T-helper 1 cell treated with Interleukin-12 subunit alpha and Interleukin-12 subunit beta and Interleukin-4 antibody, amounts not matched to agents 30 μg/mL and 1 μg/mL, for 36 hours (primary cell): ENCODE measurements at regions not wholly inside any gene's neighbourhood (a gene's known extent, or its start where the extent isn't known, plus 50 kb on each side); places are given as distances from the start of the nearest gene placed in this dataset.

Experiments used
- H3K27ac Mint-ChIP-seq: one replicate; pipeline ENCODE4 v1.8.0; 2021; ENCODE audit warnings: mild to moderate bottlenecking, mixed read lengths
- H3K27me3 Mint-ChIP-seq: one replicate; pipeline ENCODE4 v1.8.0; 2021; ENCODE audit warnings: low read depth, mixed read lengths
- H3K36me3 Mint-ChIP-seq: one replicate; pipeline ENCODE4 v1.8.0; 2021; ENCODE audit warnings: low read depth, mixed read lengths
- H3K4me1 Mint-ChIP-seq: one replicate; pipeline ENCODE4 v1.8.0; 2021; ENCODE audit warnings: low read depth, mixed read lengths
- H3K4me3 Mint-ChIP-seq: one replicate; pipeline ENCODE4 v1.8.0; 2021; ENCODE audit warnings: mild to moderate bottlenecking, moderate library complexity, mixed read lengths
- H3K9me3 Mint-ChIP-seq: one replicate; pipeline ENCODE4 v1.8.0; 2021; ENCODE audit warnings: mixed read lengths

GRCh38 chr1:173411835-173412742 is 65.0 kb upstream of the PRDX6 start:
- Mint-ChIP-seq H3K4me1 (peaks cover 15% of the 10 kb centered on the region), H3K27ac (no peak overlapping the region), H3K4me3 (no peak overlapping the region)

GRCh38 chr1:173413271-173413707 is 63.8 kb upstream of the PRDX6 start:
- H3K27me3 Mint-ChIP-seq, result no peaks in the 10 kb centered on the region
- no peaks in the 10 kb centered on the region for H3K9me3 Mint-ChIP-seq
- no peak overlapping the region for H3K4me3 Mint-ChIP-seq
- peaks cover 9% of the 10 kb centered on the region for H3K36me3 Mint-ChIP-seq
- H3K4me1 Mint-ChIP-seq, result peaks cover 13% of the 10 kb centered on the region
- H3K27ac Mint-ChIP-seq, result no peak overlapping the region

More at GRCh38 chr1:173411835-173412742, 65.0 kb upstream of the PRDX6 start:
- Mint-ChIP-seq H3K27me3 (no peaks in the 10 kb centered on the region), H3K36me3 (peaks cover 9% of the 10 kb centered on the region), H3K9me3 (no peaks in the 10 kb centered on the region)

- Mint-ChIP-seq H3K27me3 (no peaks in the 10 kb centered on the region), H3K9me3 (no peaks in the 10 kb centered on the region), H3K27ac (no peak overlapping the region), H3K36me3 (peaks cover 9% of the 10 kb centered on the region), H3K4me1 (peaks cover 13% of the 10 kb centered on the region), H3K4me3 (no peak overlapping the region)
Observed at GRCh38 chr1:173414136-173414535, 63.0 kb upstream of the PRDX6 start.

- Mint-ChIP-seq H3K27me3 (no peaks in the 10 kb centered on the region), H3K4me1 (peaks cover 11% of the 10 kb centered on the region), H3K4me3 (no peak overlapping the region), H3K36me3 (peaks cover 9% of the 10 kb centered on the region), H3K27ac (no peak overlapping the region), H3K9me3 (no peaks in the 10 kb centered on the region)
Observed at GRCh38 chr1:173414539-173415226, 62.5 kb upstream of the PRDX6 start.

- Mint-ChIP-seq H3K4me1 (peaks cover 13% of the 10 kb centered on the region), H3K27ac (no peak overlapping the region), H3K27me3 (no peaks in the 10 kb centered on the region), H3K9me3 (no peaks in the 10 kb centered on the region), H3K36me3 (peaks cover 9% of the 10 kb centered on the region), H3K4me3 (no peak overlapping the region)
Observed at GRCh38 chr1:173415490-173415889, 61.6 kb upstream of the PRDX6 start.

GRCh38 chr1:173415905-173416450 is 61.2 kb upstream of the PRDX6 start:
- Mint-ChIP-seq H3K27me3 (no peaks in the 10 kb centered on the region), H3K36me3 (peaks cover 8% of the 10 kb centered on the region), H3K4me3 (no peak overlapping the region), H3K4me1 (peaks cover 8% of the 10 kb centered on the region), H3K9me3 (no peaks in the 10 kb centered on the region), H3K27ac (no peak overlapping the region)

- peaks cover 8% of the 10 kb centered on the region for H3K4me1 Mint-ChIP-seq
- no peak overlapping the region for H3K27ac Mint-ChIP-seq
- no peaks in the 10 kb centered on the region for H3K9me3 Mint-ChIP-seq
- H3K27me3 Mint-ChIP-seq, result no peaks in the 10 kb centered on the region
- peaks cover 8% of the 10 kb centered on the region for H3K36me3 Mint-ChIP-seq
- H3K4me3 Mint-ChIP-seq, result no peak overlapping the region
Observed at GRCh38 chr1:173417563-173417962, 59.6 kb upstream of the PRDX6 start.

GRCh38 chr1:173418107-173418985 is 58.8 kb upstream of the PRDX6 start:
- Mint-ChIP-seq H3K9me3 (no peaks in the 10 kb centered on the region), H3K27ac (no peak overlapping the region), H3K4me1 (peaks cover 8% of the 10 kb centered on the region), H3K27me3 (no peaks in the 10 kb centered on the region), H3K36me3 (peaks cover 4% of the 10 kb centered on the region), H3K4me3 (no peak overlapping the region)

GRCh38 chr1:173420330-173420806 is 56.8 kb upstream of the PRDX6 start:
- Mint-ChIP-seq H3K4me3 (no peak overlapping the region), H3K4me1 (peaks cover 8% of the 10 kb centered on the region), H3K36me3 (no peaks in the 10 kb centered on the region), H3K9me3 (no peaks in the 10 kb centered on the region), H3K27ac (no peak overlapping the region), H3K27me3 (no peaks in the 10 kb centered on the region)

- Mint-ChIP-seq H3K36me3 (no peaks in the 10 kb centered on the region), H3K4me3 (no peak overlapping the region), H3K27me3 (no peaks in the 10 kb centered on the region), H3K27ac (no peak overlapping the region), H3K4me1 (peaks cover 6% of the 10 kb centered on the region), H3K9me3 (no peaks in the 10 kb centered on the region)
Observed at GRCh38 chr1:173421286-173421685, 55.8 kb upstream of the PRDX6 start.

- H3K27me3 Mint-ChIP-seq, result no peaks in the 10 kb centered on the region
- H3K27ac Mint-ChIP-seq, result no peak overlapping the region
- H3K36me3 Mint-ChIP-seq, result no peaks in the 10 kb centered on the region
- H3K4me1 Mint-ChIP-seq, result peaks cover 6% of the 10 kb centered on the region
- H3K4me3 Mint-ChIP-seq, result no peak overlapping the region
- no peaks in the 10 kb centered on the region for H3K9me3 Mint-ChIP-seq
Observed at GRCh38 chr1:173421789-173422188, 55.3 kb upstream of the PRDX6 start.

GRCh38 chr1:173422456-173422976 is 54.6 kb upstream of the PRDX6 start:
- Mint-ChIP-seq H3K27ac (no peak overlapping the region), H3K27me3 (no peaks in the 10 kb centered on the region), H3K4me1 (peaks cover 6% of the 10 kb centered on the region), H3K4me3 (no peak overlapping the region), H3K36me3 (no peaks in the 10 kb centered on the region), H3K9me3 (no peaks in the 10 kb centered on the region)

GRCh38 chr1:173423291-173423690 is 53.8 kb upstream of the PRDX6 start:
- H3K27me3 Mint-ChIP-seq, result no peaks in the 10 kb centered on the region
- H3K36me3 Mint-ChIP-seq, result no peaks in the 10 kb centered on the region
- no peaks in the 10 kb centered on the region for H3K9me3 Mint-ChIP-seq
- H3K27ac Mint-ChIP-seq, result no peak overlapping the region
- peaks cover 6% of the 10 kb centered on the region for H3K4me1 Mint-ChIP-seq
- no peak overlapping the region for H3K4me3 Mint-ChIP-seq

GRCh38 chr1:173424143-173424542 is 53.0 kb upstream of the PRDX6 start:
- no peaks in the 10 kb centered on the region for H3K9me3 Mint-ChIP-seq
- H3K36me3 Mint-ChIP-seq, result no peaks in the 10 kb centered on the region

More at GRCh38 chr1:173424143-173424542, 53.0 kb upstream of the PRDX6 start:
- Mint-ChIP-seq H3K4me1 (peaks cover 7% of the 10 kb centered on the region), H3K27ac (no peak overlapping the region), H3K4me3 (no peak overlapping the region), H3K27me3 (no peaks in the 10 kb centered on the region)
